Retinal pigment epithelial cell (primary cell): ENCODE measurements at regions not wholly inside any gene's neighbourhood (a gene's known extent, or its start where the extent isn't known, plus 50 kb on each side); places are given as distances from the start of the nearest gene placed in this dataset.
"Not testable (repeated sequence)": the region's sequence is repeated elsewhere in the genome, so short reads cannot be mapped to it uniquely, and the experiment has no call there.

ENCODE experiments used
- DNase-seq: peaks from one replicate; pipeline ENCODE4 v3.0.0-alpha.2; 2010; ENCODE audit warnings: low read depth
- H3K4me3 ChIP-seq: 2 replicates; pipeline ENCODE4 v1.5.1; 2011; ENCODE audit warnings: mild to moderate bottlenecking, low read length, control low read depth, moderate library complexity
- CTCF ChIP-seq: conservative IDR thresholded peaks from 2 replicates; pipeline ENCODE4 v1.5.1; 2011; ENCODE audit warnings: low read depth, low read length, control low read depth, inconsistent platforms

- TF ChIP-seq CTCF = no peak
- no peak overlapping the region for H3K4me3 ChIP-seq
- DNase-seq = no peak
Observed at GRCh38 chr7:153675131-153675530, 377.1 kb upstream of the DPP6 start.

GRCh38 chr7:153682628-153683027, 369.6 kb upstream of the DPP6 start:
- no peak for DNase-seq
- TF ChIP-seq CTCF = no peak
- no peak overlapping the region for H3K4me3 ChIP-seq

DNA sequence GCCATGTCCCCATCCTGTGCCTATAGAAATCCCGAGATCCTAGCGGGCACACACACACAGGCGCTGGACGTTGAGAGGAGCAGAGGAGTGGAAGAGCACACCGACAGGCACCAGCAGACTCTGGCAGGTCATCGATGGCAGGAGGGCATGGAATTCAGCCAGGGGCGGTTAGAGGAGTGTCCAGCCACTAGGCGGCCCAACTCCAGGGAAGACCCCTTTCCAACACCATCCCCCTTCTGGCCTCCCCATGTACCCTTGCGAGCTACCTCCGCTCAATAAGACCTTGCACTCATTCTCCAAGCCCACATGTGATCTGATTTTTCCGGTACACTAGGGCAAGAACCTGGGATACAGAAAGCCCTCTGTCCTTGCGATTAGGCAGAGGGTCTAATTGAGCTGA, 356.0 kb upstream of the DPP6 start:
- DNase-seq = no peak
- H3K4me3 ChIP-seq = no peak overlapping the region
- TF ChIP-seq CTCF = no peak

- H3K4me3 ChIP-seq = no peak overlapping the region
- DNase-seq = no peak
- TF ChIP-seq CTCF = no peak
Observed at GRCh38 chr7:153698046-153698445, 354.2 kb upstream of the DPP6 start.

GRCh38 chr7:153701678-153702077, 350.5 kb upstream of the DPP6 start:
- DNase-seq = no peak
- TF ChIP-seq CTCF = no peak
- no peak overlapping the region for H3K4me3 ChIP-seq

- H3K4me3 ChIP-seq, DNase-seq: not testable (repeated sequence)
Observed at GRCh38 chr7:153723892-153724291, 328.3 kb upstream of the DPP6 start.

- not testable (repeated sequence) for DNase-seq, H3K4me3 ChIP-seq
Observed at GRCh38 chr7:153731504-153731903, 320.7 kb upstream of the DPP6 start.

GRCh38 chr7:153743434-153743833, 308.8 kb upstream of the DPP6 start:
- not testable (repeated sequence) for H3K4me3 ChIP-seq, DNase-seq

GRCh38 chr7:153747969-153748368, 304.2 kb upstream of the DPP6 start:
- DNase-seq, H3K4me3 ChIP-seq: not testable (repeated sequence)

DNA sequence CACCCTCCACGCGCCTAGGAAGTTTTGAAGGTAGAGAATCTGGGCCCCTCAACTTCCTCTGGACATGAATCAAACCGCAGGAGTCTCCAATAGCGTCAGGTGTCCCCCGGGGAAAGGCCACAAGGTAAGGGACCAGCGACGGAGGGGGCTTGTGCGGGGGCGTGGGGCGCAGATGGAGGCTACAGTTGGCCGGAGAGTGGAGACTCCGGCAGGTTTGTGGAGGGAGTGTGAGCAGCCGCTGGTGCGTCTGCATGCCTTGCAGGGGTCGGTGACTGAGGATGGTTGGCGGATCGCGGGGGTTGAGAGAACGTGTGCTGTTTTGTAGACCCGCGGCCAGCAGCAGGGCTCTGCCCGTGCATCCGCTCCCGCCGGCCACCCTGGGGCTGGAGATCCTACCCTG, 303.3 kb upstream of the DPP6 start:
- H3K4me3 ChIP-seq, DNase-seq: not testable (repeated sequence)

- not testable (repeated sequence) for H3K4me3 ChIP-seq, DNase-seq
Observed at GRCh38 chr7:153765869-153766268, 286.3 kb upstream of the DPP6 start.

DNA sequence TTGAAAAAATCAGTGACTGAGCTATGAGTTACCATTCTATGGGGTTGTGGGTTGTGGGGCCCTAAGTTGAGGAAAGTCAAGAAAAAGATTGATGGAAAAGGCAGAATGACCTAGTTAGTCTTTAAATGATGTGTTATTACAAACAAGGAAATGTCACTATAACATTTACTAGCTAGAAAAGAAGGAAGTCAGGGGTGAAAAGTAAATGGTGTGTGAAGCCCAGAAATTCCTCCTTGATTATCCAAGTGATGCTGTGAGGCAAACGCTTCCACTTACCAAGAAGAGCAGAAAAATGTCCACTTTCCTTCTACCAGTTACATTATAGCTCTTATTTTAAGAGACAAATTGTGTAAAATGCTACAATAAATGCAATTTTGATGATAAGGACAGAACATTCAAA, 285.3 kb upstream of the DPP6 start:
- not testable (repeated sequence) for H3K4me3 ChIP-seq, DNase-seq
